K562 (cell line): ENCODE measurements at regions not wholly inside any gene's neighbourhood (a gene's known extent, or its start where the extent isn't known, plus 50 kb on each side); places are given as distances from the start of the nearest gene placed in this dataset.

Experiments
- ATAC-seq: fragments of 200-7000 bp; cut with Tn5 transposase; 3 replicates; pipeline ENCODE4 v1.9.1; 2020; ENCODE audit warnings: moderate library complexity
- BruUV-seq: library from RNA; stranded (reverse); fragments of 400-500 nt; replicated peaks from 2 replicates; lab custom pipeline; 2021; lab: Mats Ljungman, UMichigan
- CTCF ChIA-PET: fragments of 300-600 bp; formaldehyde crosslinking; extraction: SDS; loops from one replicate; lab custom pipeline; 2021; ENCODE audit warnings: low intra/inter-chr PET ratio; lab: Yijun Ruan, JAX
- POLR2A ChIA-PET: fragments of 300-600, 350-650 bp; sonication (Branson Sonifier 250); formaldehyde crosslinking; extraction: SDS; loops from one replicate; lab custom pipeline; 2021; ENCODE audit warnings: antibody characterized with exemption, inconsistent platforms; lab: Yijun Ruan, JAX
- DNase-seq, 4 experiments: peaks; one replicate each; pipeline versions ENCODE4 v3.0.0 to v3.0.0-alpha.2; 2011 to 2018; ENCODE audit warnings: low spot score in 3 of 4, mixed read lengths in 3 of 4; ENCODE audit errors: extremely low read depth in 1 of 4
- FAIRE-seq: peaks from 2 replicates; lab custom pipeline; 2011; peaks lifted over from hg19 to GRCh38; lab: Jason Lieb, UNC
- H2AFZ ChIP-seq: 2 replicates; pipeline ENCODE4 v1.6.0; 2011; ENCODE audit warnings: low read depth, low read length, control low read depth, inconsistent platforms
- H3K27ac ChIP-seq: fragments of 200-600 bp; 3 replicates; pipeline ENCODE4 v1.8.0; 2011; ENCODE audit warnings: low read depth, mild to moderate bottlenecking, control low read depth, inconsistent platforms, low read length, moderate library complexity, mixed read lengths; ENCODE audit errors: extremely low read depth
- H3K27me3 ChIP-seq, 2 experiments: fragments of 300-600 bp in 1 of 2; 2 replicates in 1 of 2; 3 replicates in 1 of 2; pipeline versions ENCODE4 v1.6.0 to v1.8.0; 2011; ENCODE audit warnings: inconsistent platforms in 2 of 2, low read length in 2 of 2, mild to moderate bottlenecking in 1 of 2, mixed read lengths in 1 of 2, moderate library complexity in 1 of 2; ENCODE audit not compliant: control insufficient read depth in 2 of 2, insufficient read depth in 2 of 2
- H3K36me3 ChIP-seq: fragments of 300-600 bp; 3 replicates; pipeline ENCODE4 v1.8.0; 2011; ENCODE audit warnings: mild to moderate bottlenecking, low read length, inconsistent platforms; ENCODE audit not compliant: control insufficient read depth, insufficient read depth
- H3K4me1 ChIP-seq, 2 experiments: fragments of 200-600 bp in 1 of 2; replicated peaks in 1 of 2; 2 replicates in 1 of 2; 3 replicates in 1 of 2; pipeline versions ENCODE4 v1.5.1 to v1.8.0; 2011; ENCODE audit warnings: inconsistent platforms in 2 of 2, low read length in 2 of 2, mild to moderate bottlenecking in 1 of 2, mixed read lengths in 1 of 2, moderate library complexity in 1 of 2; ENCODE audit not compliant: control insufficient read depth in 2 of 2, insufficient read depth in 2 of 2
- H3K4me2 ChIP-seq: 2 replicates; pipeline ENCODE4 v1.6.1; 2011; ENCODE audit warnings: low read length, control low read depth, inconsistent platforms, mixed read lengths; ENCODE audit not compliant: insufficient read depth
- H3K4me3 ChIP-seq: fragments of 200-600 bp; sonication (generic), shearing (Covaris generic); 2 replicates; pipeline ENCODE4 v1.5.1; 2016; ENCODE audit warnings: control low read depth, inconsistent platforms
- H3K79me2 ChIP-seq: fragments of 200-600 bp; 3 replicates; pipeline ENCODE4 v1.8.0; 2011; ENCODE audit warnings: low read length, inconsistent platforms; ENCODE audit not compliant: control insufficient read depth, insufficient read depth
- H3K9ac ChIP-seq, 2 experiments: 2 replicates each; pipeline versions ENCODE4 v1.6.0 to v1.6.1; 2011; ENCODE audit warnings: low read depth in 2 of 2, low read length in 2 of 2, control low read depth in 1 of 2, inconsistent platforms in 1 of 2, mild to moderate bottlenecking in 1 of 2, mixed read lengths in 1 of 2; ENCODE audit not compliant: insufficient read depth in 1 of 2
- H3K9me1 ChIP-seq: one replicate; pipeline ENCODE4 v1.6.0; 2011; ENCODE audit warnings: inconsistent platforms, mild to moderate bottlenecking, low read length, moderate library complexity; ENCODE audit not compliant: control insufficient read depth, insufficient read depth
- H3K9me3 ChIP-seq: replicated peaks from 2 replicates; pipeline ENCODE4 v1.5.1; 2011; ENCODE audit warnings: low read depth, low read length, inconsistent platforms; ENCODE audit not compliant: control insufficient read depth, insufficient read depth
- H4K20me1 ChIP-seq: replicated peaks from 2 replicates; pipeline ENCODE4 v1.6.1; 2011; ENCODE audit warnings: low read length, inconsistent platforms, mixed read lengths; ENCODE audit not compliant: control insufficient read depth, insufficient read depth
- E2F1 ChIP-seq: sonication (generic); formaldehyde crosslinking; IDR thresholded peaks from 2 replicates; pipeline ENCODE4 v1.8.1; 2023; ENCODE audit warnings: mild to moderate bottlenecking, missing genetic modification reagents, moderate library complexity
- ESRRA ChIP-seq: fragments of 450-650 bp; IDR thresholded peaks from 2 replicates; pipeline ENCODE4 v1.6.1; 2014; ENCODE audit warnings: low read depth, mild to moderate bottlenecking, moderate library complexity, borderline replicate concordance
- RBFOX2 ChIP-seq: fragments of 200-400 bp; formaldehyde crosslinking; IDR thresholded peaks from 2 replicates; pipeline ENCODE4 v1.6.1; 2017; ENCODE audit warnings: low read depth, mild to moderate bottlenecking, low read length, moderate library complexity
- SIX5 ChIP-seq, 2 experiments: IDR thresholded peaks; 2 replicates each; pipeline ENCODE4 v1.6.1; 2011; ENCODE audit warnings: low read length in 2 of 2, borderline replicate concordance in 1 of 2, low read depth in 1 of 2, mild to moderate bottlenecking in 1 of 2, moderate library complexity in 1 of 2; ENCODE audit not compliant: insufficient read depth in 1 of 2
- XRCC3 ChIP-seq: fragments of 450-650 bp; IDR thresholded peaks from 2 replicates; pipeline ENCODE4 v1.6.1; 2017; ENCODE audit warnings: mild to moderate bottlenecking, moderate library complexity
- ZNF655 ChIP-seq: fragments of 250-450 bp; sonication (Bioruptor Pico); IDR thresholded peaks from 2 replicates; pipeline ENCODE4 v1.5.0; 2021
- WGBS: fragments of 100-300 bp; shearing (Covaris generic); methylation state at CpG from one replicate; pipeline ENCODE4 v1.1.6; 2016; ENCODE audit warnings: low coverage, mixed read lengths; ENCODE audit not compliant: insufficient coverage; ENCODE audit errors: missing lambda C conversion rate; 5-methylcytosine and 5-hydroxymethylcytosine counted together
- in situ Hi-C: fragments of 300-500 bp; cut with MboI; formaldehyde crosslinking; loops from 4 replicates; pipeline ENCODE4 v1.15.0; 2018; ENCODE audit warnings: inconsistent platforms, mixed read lengths
- intact Hi-C: fragments of 100-400 bp; cut with micrococcal nuclease; formaldehyde crosslinking; loops from 2 replicates; pipeline ENCODE4 v1.14.2; 2022
- TF ChIP-seq, protein P1 (sequence below): sonication (generic); formaldehyde crosslinking; IDR thresholded peaks from 2 replicates; pipeline ENCODE4 v1.8.0; 2022; ENCODE audit warnings: missing genetic modification reagents, mild to moderate bottlenecking, moderate library complexity, borderline replicate concordance

DNA sequence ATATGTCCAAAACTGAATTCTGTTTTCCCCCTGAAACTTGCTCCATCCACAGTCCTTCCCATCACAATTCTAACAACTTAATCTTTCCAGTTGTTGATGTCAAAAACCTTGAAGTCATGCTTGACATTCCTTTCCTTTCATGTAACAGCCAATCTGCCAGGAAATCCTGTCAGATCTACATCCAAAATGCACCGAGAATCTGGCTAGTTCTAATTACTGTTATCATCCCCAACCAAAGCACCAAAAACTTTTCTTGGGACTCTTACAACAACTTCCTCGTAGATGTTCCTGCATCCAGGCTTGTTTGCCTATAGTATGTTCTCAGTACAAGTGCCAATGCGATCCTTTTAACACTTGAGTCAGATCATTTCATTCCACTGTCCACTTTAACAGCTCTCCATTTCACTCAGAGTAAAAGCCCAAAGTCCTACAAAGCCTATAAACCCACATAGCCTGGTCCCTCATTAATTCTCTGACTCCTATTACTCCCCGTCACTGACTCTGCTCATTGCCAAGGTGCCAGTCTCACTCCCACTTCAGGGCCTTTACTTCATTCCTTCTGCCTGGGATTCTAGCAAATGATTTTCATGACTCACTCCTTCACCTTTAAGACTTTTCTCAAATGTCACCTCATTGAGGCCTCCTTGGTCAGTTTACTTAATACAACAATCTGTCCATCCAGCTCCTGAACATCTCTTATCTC is 493.2 kb upstream of the NFIA start:
- CTCF ChIA-PET = no interaction called here
- no peak overlapping the region for H3K9ac ChIP-seq
- no peaks in the 10 kb centered on the region for H3K79me2 ChIP-seq
- FAIRE-seq (no peak), ATAC-seq (no peak), DNase-seq (no peak)
- H3K4me2 ChIP-seq = no peak overlapping the region
- H2AFZ ChIP-seq = no peak overlapping the region
- WGBS = 19% methylated on average over 4 of the region's 4 CpGs
- H3K4me1 ChIP-seq = no peaks in the 10 kb centered on the region
- in situ Hi-C loops = no loop called here
- no peak overlapping the region for H3K27ac ChIP-seq
- no peak overlapping the region for H3K4me3 ChIP-seq
- no peaks in the 10 kb centered on the region for H4K20me1 ChIP-seq
- no peaks in the 10 kb centered on the region for H3K9me1 ChIP-seq
- no peaks in the 10 kb centered on the region for H3K27me3 ChIP-seq
- no TSS peak for BruUV-seq
- TF ChIP-seq XRCC3 (no peak), RBFOX2 (no peak), ZNF655 (no peak), SIX5 (IDR thresholded peaks at IDR 0.05; ENCODE audit: borderline replicate concordance in 1 of 2, insufficient read depth in 1 of 2, low read depth in 1 of 2, low read length in 2 of 2) (no peak), ESRRA (no peak), E2F1 (CRISPR knock-in tag) (no peak)
- TF ChIP-seq, protein P1, sequence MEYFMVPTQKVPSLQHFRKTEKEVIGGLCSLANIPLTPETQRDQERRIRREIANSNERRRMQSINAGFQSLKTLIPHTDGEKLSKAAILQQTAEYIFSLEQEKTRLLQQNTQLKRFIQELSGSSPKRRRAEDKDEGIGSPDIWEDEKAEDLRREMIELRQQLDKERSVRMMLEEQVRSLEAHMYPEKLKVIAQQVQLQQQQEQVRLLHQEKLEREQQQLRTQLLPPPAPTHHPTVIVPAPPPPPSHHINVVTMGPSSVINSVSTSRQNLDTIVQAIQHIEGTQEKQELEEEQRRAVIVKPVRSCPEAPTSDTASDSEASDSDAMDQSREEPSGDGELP = no peak
- POLR2A ChIA-PET = interaction anchor here (0.6 kb wide), 1 partner anchor 11 kb away, joined by 3 read pairs; no protein-coding TSS in a partner anchor
- no peaks in the 10 kb centered on the region for H3K36me3 ChIP-seq
- intact Hi-C loops = no loop called here
- 0 out of 2 replicates have a peak, but pooled peaks cover 2% of the 10 kb centered on the region for H3K9me3 ChIP-seq
